ENCODE measurements at regions not wholly inside any gene's neighbourhood (a gene's known extent, or its start where the extent isn't known, plus 50 kb on each side); places are given as distances from the start of the nearest gene placed in this dataset.

DNA sequence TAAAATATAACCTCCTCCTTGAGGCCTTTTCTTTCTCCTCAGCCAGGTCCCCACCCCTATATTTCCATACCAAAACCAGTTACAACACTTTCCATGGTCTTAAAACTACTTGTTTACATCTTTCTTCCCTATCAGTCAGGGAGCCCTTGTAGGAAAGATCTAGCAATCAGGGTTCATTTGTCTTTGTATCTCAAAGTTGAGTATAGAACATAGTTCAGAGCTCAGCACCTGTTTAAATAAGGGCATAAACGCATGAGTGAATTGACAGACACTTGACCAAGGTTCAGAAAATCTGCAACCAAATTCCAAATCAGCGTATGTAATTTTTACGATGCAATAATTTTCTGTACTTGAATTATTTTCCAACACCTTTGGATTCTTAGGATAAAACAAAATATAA lies 352.2 kb upstream of the MAGEB16 start:
- TF ChIP-seq, protein P1, sequence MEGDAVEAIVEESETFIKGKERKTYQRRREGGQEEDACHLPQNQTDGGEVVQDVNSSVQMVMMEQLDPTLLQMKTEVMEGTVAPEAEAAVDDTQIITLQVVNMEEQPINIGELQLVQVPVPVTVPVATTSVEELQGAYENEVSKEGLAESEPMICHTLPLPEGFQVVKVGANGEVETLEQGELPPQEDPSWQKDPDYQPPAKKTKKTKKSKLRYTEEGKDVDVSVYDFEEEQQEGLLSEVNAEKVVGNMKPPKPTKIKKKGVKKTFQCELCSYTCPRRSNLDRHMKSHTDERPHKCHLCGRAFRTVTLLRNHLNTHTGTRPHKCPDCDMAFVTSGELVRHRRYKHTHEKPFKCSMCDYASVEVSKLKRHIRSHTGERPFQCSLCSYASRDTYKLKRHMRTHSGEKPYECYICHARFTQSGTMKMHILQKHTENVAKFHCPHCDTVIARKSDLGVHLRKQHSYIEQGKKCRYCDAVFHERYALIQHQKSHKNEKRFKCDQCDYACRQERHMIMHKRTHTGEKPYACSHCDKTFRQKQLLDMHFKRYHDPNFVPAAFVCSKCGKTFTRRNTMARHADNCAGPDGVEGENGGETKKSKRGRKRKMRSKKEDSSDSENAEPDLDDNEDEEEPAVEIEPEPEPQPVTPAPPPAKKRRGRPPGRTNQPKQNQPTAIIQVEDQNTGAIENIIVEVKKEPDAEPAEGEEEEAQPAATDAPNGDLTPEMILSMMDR (IDR thresholded peaks at IDR 0.05): no peak
- TF ChIP-seq POLR2AphosphoS5 (IDR thresholded peaks at IDR 0.05; ENCODE audit: low read depth, low read length): no peak
- TF ChIP-seq SIN3A (IDR thresholded peaks at IDR 0.05; ENCODE audit: borderline replicate concordance, insufficient read depth, low read depth, low read length): no peak
- TF ChIP-seq, protein P2, sequence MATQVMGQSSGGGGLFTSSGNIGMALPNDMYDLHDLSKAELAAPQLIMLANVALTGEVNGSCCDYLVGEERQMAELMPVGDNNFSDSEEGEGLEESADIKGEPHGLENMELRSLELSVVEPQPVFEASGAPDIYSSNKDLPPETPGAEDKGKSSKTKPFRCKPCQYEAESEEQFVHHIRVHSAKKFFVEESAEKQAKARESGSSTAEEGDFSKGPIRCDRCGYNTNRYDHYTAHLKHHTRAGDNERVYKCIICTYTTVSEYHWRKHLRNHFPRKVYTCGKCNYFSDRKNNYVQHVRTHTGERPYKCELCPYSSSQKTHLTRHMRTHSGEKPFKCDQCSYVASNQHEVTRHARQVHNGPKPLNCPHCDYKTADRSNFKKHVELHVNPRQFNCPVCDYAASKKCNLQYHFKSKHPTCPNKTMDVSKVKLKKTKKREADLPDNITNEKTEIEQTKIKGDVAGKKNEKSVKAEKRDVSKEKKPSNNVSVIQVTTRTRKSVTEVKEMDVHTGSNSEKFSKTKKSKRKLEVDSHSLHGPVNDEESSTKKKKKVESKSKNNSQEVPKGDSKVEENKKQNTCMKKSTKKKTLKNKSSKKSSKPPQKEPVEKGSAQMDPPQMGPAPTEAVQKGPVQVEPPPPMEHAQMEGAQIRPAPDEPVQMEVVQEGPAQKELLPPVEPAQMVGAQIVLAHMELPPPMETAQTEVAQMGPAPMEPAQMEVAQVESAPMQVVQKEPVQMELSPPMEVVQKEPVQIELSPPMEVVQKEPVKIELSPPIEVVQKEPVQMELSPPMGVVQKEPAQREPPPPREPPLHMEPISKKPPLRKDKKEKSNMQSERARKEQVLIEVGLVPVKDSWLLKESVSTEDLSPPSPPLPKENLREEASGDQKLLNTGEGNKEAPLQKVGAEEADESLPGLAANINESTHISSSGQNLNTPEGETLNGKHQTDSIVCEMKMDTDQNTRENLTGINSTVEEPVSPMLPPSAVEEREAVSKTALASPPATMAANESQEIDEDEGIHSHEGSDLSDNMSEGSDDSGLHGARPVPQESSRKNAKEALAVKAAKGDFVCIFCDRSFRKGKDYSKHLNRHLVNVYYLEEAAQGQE (IDR thresholded peaks at IDR 0.05; ENCODE audit: insufficient read depth in 1 of 2, low read depth in 2 of 2, low read length in 1 of 2): no peak

Data from Panc1 (cell line).